Ishikawa (cell line): ENCODE measurements at regions not wholly inside any gene's neighbourhood (a gene's known extent, or its start where the extent isn't known, plus 50 kb on each side); places are given as distances from the start of the nearest gene placed in this dataset.

Source experiments
- CEBPB ChIP-seq: IDR thresholded peaks from 2 replicates; pipeline ENCODE4 v1.6.1; 2012
- CREB1 ChIP-seq: IDR thresholded peaks from 2 replicates; pipeline ENCODE4 v1.6.1; 2012; ENCODE audit warnings: low read depth
- EGR1 ChIP-seq: IDR thresholded peaks from 2 replicates; pipeline ENCODE4 v1.6.1; 2012
- EP300 ChIP-seq: IDR thresholded peaks from 2 replicates; pipeline ENCODE4 v1.6.1; 2012; ENCODE audit warnings: borderline replicate concordance
- FOXM1 ChIP-seq: IDR thresholded peaks from 2 replicates; pipeline ENCODE4 v1.6.1; 2012; ENCODE audit warnings: low read depth, borderline replicate concordance
- NFIC ChIP-seq: IDR thresholded peaks from 2 replicates; pipeline ENCODE4 v1.6.1; 2012
- RAD21 ChIP-seq: IDR thresholded peaks from 2 replicates; pipeline ENCODE4 v1.6.1; 2012; ENCODE audit warnings: low read depth
- TAF1 ChIP-seq: IDR thresholded peaks from 2 replicates; pipeline ENCODE4 v1.6.1; 2012; ENCODE audit warnings: low read depth, mild to moderate bottlenecking
- TCF12 ChIP-seq: IDR thresholded peaks from 2 replicates; pipeline ENCODE4 v1.6.1; 2012; ENCODE audit warnings: low read depth
- TEAD4 ChIP-seq: IDR thresholded peaks from 2 replicates; pipeline ENCODE4 v1.6.1; 2012
- YY1 ChIP-seq: IDR thresholded peaks from 2 replicates; pipeline ENCODE4 v1.6.1; 2012; ENCODE audit warnings: low read depth
- ZBTB7A ChIP-seq: IDR thresholded peaks from 2 replicates; pipeline ENCODE4 v1.6.1; 2012; ENCODE audit warnings: low read depth
- TF ChIP-seq, protein P1 (sequence below): IDR thresholded peaks from 2 replicates; pipeline ENCODE4 v1.6.1; 2012; ENCODE audit warnings: low read depth, mild to moderate bottlenecking
- TF ChIP-seq, protein P2 (sequence below): IDR thresholded peaks from 2 replicates; pipeline ENCODE4 v1.6.1; 2012
- TF ChIP-seq, protein P3 (sequence below): IDR thresholded peaks from 2 replicates; pipeline ENCODE4 v1.6.1; 2012

DNA sequence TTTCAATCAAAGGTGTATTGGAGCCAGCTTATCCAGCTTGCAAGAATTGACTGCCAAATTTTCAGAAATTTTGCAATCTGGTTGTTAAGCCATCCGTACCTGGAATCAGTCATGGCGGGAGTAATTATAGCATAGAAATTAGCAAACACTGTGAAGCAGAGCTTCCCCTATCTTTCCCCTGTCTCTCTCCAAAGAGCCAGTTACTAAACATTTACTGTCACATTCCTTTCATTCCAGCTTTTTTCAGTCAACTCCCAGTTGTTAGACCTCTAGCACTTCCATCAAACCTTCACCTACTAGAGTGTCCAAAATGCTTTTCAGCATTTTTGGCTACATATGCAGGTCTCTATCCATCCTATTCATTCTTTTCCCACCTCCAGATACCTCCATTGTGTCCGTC is 137.4 kb downstream of the MC4R start:
- TF ChIP-seq, protein P1, sequence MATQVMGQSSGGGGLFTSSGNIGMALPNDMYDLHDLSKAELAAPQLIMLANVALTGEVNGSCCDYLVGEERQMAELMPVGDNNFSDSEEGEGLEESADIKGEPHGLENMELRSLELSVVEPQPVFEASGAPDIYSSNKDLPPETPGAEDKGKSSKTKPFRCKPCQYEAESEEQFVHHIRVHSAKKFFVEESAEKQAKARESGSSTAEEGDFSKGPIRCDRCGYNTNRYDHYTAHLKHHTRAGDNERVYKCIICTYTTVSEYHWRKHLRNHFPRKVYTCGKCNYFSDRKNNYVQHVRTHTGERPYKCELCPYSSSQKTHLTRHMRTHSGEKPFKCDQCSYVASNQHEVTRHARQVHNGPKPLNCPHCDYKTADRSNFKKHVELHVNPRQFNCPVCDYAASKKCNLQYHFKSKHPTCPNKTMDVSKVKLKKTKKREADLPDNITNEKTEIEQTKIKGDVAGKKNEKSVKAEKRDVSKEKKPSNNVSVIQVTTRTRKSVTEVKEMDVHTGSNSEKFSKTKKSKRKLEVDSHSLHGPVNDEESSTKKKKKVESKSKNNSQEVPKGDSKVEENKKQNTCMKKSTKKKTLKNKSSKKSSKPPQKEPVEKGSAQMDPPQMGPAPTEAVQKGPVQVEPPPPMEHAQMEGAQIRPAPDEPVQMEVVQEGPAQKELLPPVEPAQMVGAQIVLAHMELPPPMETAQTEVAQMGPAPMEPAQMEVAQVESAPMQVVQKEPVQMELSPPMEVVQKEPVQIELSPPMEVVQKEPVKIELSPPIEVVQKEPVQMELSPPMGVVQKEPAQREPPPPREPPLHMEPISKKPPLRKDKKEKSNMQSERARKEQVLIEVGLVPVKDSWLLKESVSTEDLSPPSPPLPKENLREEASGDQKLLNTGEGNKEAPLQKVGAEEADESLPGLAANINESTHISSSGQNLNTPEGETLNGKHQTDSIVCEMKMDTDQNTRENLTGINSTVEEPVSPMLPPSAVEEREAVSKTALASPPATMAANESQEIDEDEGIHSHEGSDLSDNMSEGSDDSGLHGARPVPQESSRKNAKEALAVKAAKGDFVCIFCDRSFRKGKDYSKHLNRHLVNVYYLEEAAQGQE: no peak

DNA sequence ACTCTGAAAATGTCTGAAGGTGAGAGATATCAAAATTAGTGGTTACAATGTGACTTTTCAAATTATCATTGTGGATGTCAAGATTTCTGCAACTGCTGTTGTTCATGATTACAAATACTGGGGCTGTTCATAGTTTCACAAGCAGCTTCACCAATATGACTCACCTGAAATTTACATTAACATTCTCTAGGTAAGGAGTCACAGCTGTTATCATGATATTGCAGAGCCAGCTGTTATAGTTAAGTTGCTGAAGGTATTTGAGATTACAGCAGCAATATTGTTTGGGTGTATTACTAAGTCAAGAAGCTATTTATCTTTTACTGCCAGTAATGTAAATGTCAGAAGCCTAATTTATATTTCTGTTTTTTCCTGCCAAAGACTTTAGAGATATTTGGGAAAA is 140.0 kb downstream of the MC4R start:
- TF ChIP-seq TCF12 (no peak), FOXM1 (no peak), CEBPB (no peak), YY1 (no peak), TEAD4 (no peak), CREB1 (no peak), EGR1 (no peak), EP300 (no peak), NFIC (no peak), ZBTB7A (no peak)
- TF ChIP-seq, protein P2, sequence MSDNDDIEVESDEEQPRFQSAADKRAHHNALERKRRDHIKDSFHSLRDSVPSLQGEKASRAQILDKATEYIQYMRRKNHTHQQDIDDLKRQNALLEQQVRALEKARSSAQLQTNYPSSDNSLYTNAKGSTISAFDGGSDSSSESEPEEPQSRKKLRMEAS: no peak
- TF ChIP-seq, protein P1: no peak
- TF ChIP-seq, protein P3, sequence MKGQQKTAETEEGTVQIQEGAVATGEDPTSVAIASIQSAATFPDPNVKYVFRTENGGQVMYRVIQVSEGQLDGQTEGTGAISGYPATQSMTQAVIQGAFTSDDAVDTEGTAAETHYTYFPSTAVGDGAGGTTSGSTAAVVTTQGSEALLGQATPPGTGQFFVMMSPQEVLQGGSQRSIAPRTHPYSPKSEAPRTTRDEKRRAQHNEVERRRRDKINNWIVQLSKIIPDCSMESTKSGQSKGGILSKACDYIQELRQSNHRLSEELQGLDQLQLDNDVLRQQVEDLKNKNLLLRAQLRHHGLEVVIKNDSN: no peak

DNA sequence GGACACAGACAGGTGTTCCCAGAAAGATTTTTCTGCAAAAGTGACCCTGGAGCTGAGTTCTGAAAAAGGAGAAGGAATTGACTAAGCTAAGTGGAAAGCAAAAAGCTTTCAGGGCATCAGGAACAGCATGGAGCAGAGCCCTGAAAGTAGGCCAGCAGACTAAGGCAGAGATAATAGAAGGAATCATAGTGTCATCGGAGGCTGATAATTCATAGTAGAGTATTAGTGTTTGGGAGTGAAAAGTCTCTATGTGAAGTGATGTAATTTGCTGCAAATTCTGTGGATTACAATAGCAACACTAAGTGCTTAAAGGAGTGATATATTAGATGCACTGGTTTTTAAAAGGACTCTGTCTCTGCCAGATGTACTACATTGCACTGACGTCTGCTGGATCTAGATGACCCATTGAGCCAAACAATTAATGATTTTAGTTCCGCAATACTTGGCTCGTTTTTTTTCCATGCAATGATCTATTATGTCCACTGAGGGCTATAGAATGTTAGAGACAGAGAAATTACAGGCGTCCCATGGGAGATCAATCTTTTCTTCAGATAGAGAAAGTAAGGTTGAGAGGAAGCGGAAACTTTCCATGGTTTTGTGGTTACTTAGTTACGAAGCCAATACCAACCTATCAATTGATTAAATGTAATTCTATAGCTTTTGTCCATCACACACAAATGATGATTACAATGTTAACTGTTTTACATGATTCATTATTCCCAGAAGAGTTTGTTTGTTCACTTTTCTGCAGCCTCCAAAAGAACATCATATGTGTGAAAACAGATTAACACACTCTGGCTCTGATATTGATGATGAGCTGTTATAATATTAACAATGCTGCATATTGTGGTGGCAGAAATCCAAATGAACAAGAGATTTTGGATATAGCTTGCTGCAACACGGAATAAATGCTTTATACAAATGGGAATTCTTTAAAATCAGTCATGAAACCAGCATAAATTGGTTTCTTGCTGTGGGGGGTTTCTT is 143.7 kb downstream of the MC4R start:
- TF ChIP-seq TCF12 (no peak), FOXM1 (no peak), EGR1 (no peak), EP300 (no peak), ZBTB7A (no peak), RAD21 (no peak), CEBPB (no peak), TEAD4 (no peak), TAF1 (no peak), NFIC (no peak), CREB1 (no peak), YY1 (no peak)
- TF ChIP-seq, protein P2: no peak
- TF ChIP-seq, protein P1: no peak
- TF ChIP-seq, protein P3: no peak

DNA sequence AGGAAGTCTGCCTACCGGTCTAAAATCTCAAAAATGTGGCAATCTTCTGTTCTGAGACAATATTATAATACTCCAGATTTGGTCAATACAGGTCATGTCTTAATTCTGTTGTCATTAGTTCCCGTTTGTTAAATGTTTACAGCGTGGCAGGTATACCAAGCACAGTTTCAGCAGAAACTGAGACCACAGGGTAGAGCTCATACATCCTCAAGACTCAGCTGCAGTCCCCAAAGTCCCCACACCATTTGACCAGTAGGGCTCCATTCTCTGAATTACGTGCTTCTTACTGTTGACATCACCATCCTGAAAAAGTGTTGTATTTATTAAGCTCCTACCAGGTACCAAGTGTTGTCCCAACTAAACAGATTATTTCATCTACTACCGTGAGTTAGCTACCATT is 157.1 kb downstream of the MC4R start:
- TF ChIP-seq ZBTB7A: no peak
- no peak for TF ChIP-seq CEBPB
- TF ChIP-seq, protein P1: no peak
- TF ChIP-seq EGR1: no peak
- no peak for TF ChIP-seq TEAD4
- TF ChIP-seq, protein P3: no peak
- TF ChIP-seq NFIC: no peak
- TF ChIP-seq, protein P2: no peak
- TF ChIP-seq YY1: no peak
- TF ChIP-seq RAD21: no peak
- no peak for TF ChIP-seq EP300
- no peak for TF ChIP-seq TAF1
- no peak for TF ChIP-seq TCF12
- TF ChIP-seq FOXM1: no peak
